HG03558 (cell line): ENCODE measurements at regions not wholly inside any gene's neighbourhood (a gene's known extent, or its start where the extent isn't known, plus 50 kb on each side); places are given as distances from the start of the nearest gene placed in this dataset.

Experiments
- ATAC-seq: cut with Tn5 transposase; IDR thresholded peaks from one replicate; pipeline ENCODE4 v1.9.1; 2021; ENCODE audit warnings: moderate number of reproducible peaks; ENCODE audit not compliant: unreplicated experiment; ENCODE audit errors: extremely low read depth

GRCh38 chr5:124402144-124402581 lies 344.3 kb downstream of the ZNF608 start:
- ATAC-seq: no peak

DNA sequence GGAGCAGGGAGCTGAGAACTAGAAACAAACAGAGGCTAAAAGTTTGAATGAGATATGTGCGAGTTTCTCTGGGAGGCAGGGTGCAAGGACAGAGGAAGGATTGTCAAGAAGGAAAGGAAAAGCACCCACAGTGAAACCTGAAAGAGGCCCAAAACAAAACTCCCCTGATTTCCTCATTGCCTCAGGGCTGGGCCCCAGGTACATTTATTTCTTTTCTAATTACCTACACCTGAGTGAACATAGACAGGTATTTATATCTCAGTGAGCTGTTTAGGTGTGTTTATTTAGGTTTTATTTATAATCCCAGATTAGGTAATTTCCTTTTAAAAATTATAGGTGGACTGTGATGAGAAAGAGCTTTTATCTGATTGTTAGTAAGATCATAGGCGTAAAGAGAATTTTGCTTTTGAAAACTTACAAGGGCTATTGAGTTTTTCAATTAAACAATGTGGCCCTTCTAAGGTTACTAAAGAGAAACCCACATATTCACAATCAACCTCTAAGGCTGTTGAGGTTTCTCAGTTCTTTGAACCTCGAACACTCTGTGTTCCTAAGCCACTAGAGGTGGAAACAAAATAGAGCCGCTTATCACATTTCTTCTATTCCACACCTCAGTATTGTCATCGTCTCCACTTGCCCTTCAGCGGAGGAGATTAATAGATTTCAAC lies 344.8 kb downstream of the ZNF608 start:
- no peak for ATAC-seq

- ATAC-seq: no peak
Observed at GRCh38 chr5:124399426-124399961, 346.9 kb downstream of the ZNF608 start.

GRCh38 chr5:124398460-124398859 lies 348.0 kb downstream of the ZNF608 start:
- no peak for ATAC-seq

DNA sequence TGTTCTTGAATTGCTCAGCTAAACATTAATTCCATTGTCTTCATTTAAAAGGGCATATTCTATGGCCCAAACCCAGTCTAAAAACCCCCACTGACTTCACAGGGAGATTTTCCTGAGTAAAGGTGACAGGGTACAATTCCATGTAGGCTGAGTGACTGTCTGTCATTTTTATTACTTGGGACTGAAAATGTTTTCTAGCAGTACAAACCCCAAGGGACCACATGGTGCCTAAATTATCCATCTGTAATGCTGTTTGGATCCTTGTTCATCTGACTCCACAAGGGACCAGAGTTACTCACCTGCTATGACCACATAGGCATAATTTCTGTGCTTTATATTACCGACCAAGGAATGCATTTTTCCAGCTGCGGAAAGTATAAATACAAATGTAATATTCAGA lies 349.1 kb downstream of the ZNF608 start:
- ATAC-seq: no peak

DNA sequence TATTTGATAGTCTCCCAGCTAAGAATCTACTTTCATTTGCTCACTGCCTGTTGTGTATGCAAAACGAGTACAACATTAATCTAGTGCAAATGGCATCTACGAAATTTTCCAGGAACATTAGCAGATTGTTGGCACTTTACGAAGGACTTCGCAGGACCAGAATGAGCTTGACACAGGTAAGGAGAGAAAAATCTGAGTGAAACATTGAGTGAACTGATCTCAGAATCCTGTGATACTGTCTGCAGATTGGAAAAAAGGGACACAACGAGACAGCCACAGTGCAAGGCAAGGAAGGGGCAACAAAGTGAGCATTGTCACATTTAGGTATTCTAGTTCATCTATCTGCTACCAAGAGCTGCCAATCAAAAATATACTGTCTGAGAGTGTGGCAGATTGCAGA lies 350.5 kb downstream of the ZNF608 start:
- ATAC-seq: no peak

DNA sequence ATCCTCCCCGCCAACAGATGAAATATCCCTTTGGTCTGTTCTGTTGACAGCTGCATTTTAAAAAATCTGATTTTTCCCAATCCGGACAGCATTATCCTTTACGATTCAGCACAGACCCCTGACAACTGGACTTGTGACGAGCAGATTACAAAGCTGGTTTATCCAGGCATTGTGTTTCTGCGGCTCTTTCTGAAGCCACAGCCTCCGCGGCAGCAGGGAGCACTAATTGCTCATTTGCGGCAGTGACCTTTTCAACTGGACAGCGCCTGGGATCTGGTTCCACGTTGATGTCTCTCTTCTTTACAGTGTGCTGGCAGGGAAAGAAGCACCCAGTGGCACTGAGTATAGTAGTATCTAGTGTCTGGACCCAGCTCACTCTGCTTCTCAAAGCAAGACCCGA lies 351.2 kb downstream of the ZNF608 start:
- no peak for ATAC-seq

DNA sequence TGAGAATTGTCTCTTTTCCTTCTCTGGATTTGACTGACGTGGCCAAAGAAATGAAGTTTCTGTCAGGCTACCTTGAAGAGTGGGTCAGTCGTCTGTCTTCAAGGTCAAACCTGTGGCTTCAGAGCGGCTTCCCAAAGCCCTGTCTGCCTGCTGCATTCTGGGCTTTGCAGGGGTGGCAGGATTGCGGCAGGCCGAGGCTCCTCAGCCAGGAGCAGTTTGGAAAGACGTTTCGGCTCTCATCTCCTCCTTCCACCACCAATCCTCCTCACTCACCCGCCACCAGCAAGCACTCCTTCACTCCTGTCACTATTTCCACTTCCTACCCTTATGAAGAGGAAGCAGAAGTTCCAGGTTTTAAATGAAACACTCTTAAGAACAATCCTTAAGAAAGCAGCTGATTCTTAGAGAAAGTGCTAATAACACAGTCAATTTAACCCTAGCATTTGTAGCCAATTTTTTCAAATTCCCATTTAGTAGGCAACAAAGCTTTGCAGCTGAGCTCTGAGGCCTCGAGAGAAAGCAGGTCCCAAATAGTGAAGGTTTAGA lies 351.7 kb downstream of the ZNF608 start:
- ATAC-seq: no peak

DNA sequence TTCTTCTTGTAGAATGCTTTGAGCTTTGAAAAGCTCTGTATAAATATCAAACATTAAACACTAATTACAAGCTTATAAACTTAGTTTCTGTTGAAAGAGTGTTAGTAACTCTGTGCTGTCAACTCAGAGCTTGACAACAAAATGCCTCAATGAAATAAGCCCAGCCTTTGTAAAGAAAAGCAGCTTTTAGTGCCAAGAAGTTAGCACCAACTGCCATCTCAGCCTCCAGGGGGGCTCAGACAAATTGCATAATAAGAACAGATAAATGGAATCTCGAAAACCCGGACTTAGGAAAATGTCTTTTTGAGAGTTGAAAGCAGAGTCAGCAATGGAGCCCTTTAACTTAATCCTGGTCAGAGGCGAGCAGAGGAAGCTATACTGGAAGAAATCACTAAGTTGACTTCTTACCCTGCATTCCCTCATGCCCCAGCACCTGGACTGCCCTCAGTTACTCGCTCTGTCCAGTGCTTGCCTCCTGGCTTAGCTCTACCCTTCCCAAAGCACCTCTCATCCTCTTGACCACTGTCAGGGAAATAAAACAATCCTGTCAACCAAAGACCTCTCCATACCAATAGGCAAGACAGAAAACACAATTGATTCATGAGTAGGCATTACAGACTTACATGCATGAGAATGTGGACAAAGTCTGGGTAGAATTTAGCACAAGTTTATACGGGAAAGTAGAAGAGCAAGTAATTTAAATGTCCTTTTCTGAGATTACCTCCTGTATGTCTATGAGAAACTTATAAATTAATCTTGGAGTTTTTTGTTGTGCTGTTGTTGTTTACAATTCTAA lies 352.7 kb downstream of the ZNF608 start:
- no peak for ATAC-seq

DNA sequence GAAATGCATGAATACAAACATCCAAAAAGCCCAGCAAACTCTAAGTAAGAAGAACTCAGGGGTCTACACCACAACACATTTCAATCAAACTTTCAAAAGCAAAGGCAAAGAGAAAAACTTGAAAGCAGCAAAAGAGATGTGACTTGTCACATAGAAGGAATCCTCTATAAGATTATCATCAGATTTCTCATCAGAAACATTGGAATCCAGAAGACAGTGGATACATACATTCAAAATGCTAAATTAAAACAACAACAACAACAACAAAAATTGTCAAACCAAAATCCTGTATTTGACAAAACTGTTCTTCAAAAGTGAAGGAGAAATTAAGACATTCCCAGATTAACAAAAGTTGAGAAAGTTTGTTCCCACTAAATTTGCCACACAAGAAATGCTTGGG lies 362.7 kb downstream of the ZNF608 start:
- ATAC-seq: no peak

DNA sequence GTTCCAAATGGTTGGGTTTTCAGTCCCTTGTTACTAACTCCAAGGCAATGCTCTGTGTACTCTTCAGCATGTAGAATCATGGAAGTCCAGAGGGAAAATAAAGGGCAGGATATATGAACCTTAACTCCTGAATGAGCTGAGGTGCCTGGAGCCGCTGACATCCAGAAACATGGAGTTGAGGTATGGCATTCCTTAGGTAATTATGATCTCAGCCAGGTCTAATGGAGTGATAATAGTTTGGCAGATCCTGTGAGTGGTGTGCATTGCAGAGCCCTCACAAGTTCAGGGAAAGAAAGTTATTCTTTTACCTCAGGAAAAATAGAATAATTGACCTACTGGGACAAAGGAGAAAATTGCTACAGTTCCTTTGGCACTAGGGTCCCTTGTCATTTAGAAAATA lies 369.1 kb downstream of the ZNF608 start:
- no peak for ATAC-seq

- no peak for ATAC-seq
Observed at GRCh38 chr5:124373883-124374282, 372.6 kb downstream of the ZNF608 start.

- ATAC-seq: no peak
Observed at GRCh38 chr5:124372457-124372856, 374.0 kb downstream of the ZNF608 start.

DNA sequence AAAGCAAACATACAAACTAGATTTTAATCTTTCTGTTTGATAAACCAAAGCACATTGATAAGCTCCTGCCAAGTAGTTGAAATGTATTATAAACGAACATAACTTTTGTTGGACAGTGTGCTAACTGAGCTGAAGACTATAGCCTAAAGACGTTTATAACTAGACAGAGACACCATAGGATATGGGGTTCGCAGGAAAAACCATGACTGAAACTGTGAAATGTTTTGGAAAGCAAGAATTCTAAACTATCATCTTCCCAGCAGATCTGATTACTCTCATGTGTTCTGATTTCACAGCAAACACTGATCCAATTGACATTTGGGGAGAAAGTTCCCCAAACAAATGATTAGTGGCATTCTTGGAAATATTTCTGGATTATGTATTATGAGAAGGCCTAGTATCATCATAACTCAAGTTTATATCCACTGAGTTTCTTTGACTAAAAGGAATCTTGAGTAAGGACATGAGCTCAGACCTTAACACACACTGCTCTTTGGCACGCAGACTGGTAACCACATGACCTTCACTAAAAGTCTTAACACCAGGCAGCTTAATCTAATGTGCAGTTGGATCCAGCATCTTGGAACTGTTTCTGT lies 375.2 kb downstream of the ZNF608 start:
- no peak for ATAC-seq

DNA sequence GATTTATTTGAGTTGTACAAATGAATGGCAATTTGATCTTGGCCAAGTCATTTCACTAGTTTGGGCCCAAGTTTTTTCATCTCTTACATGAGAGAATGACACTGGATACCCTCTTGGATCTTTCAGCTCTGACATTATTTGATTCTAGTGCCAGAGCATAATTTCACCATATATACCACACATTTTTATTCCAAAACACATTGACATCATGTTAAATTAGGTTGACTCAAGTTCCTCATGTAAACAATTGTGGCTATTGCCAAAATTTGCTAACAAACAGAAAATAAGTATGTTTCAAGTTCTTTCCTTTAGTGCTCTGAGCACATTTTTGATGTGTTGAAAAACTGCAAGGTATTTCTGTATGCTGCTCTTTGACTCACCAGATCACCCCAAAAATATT lies 375.8 kb downstream of the ZNF608 start:
- ATAC-seq: no peak

DNA sequence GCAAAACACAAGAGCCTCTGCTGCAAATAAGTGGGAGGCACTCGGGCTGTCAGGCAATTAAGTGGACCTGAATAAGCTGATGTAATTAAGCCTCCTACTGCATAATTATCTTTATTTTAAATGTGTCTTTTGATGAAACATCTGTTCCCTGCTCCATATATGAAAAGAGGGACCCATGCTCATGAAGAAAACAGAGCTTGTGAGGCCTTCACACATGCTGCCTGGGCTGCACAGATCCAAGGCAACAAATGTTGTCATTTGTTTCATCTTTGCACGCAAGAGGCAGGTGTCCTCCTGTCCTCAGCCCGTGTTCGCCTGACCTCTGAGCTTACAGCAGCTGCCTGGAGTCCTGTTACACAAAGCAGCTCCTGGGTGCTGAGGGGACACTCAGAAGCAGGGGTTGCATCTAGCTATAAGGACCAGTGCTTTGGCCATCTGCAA lies 381.1 kb downstream of the ZNF608 start:
- no peak for ATAC-seq

DNA sequence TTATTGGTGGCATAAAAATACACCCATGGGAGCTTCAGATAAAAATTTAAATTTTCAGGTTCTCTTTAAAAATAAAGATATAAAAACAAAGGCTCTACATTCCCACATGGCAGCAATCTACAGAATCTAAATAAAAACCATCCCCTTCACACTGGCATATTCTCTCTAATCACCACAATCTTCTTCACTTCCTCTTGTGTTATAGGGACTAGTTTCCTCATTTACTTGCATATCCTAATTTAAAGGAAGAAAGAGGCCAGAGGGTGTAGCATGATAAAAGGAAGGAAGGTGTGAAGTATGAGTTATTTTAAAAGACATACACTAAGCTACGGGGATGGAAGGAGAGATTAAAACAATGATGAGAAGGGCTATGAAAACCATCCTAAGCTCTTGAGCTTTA lies 390.5 kb downstream of the ZNF608 start:
- ATAC-seq: no peak

- no peak for ATAC-seq
Observed at GRCh38 chr5:124353016-124353415, 393.4 kb downstream of the ZNF608 start.

DNA sequence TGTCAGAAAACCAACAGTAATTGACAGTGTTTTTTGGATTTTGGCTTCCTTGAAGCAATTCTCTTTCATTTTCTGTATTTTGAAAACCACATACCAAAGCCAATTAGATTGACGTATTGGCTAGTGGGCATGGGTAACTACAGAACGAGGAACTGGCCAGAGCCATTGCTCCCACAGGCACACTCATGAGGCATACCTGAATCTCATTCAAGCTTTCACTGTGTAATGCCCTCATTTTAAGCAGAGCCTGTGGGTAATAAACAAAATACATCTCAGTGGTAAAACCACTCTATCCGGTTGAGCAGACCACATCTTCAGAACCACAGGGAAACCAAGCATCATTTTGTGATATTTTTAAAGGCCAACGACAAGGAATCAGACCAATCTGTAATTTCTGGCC lies 394.1 kb downstream of the ZNF608 start:
- no peak for ATAC-seq

GRCh38 chr5:124349931-124350330 lies 396.5 kb downstream of the ZNF608 start:
- ATAC-seq: no peak

- no peak for ATAC-seq
Observed at GRCh38 chr5:124343451-124343867, 403.0 kb downstream of the ZNF608 start.
